AG04450 (cell line): ENCODE measurements at regions not wholly inside any gene's neighbourhood (a gene's known extent, or its start where the extent isn't known, plus 50 kb on each side); places are given as distances from the start of the nearest gene placed in this dataset.

Experiments used
- CTCF ChIA-PET: fragments of 300-600, 350-600 bp; formaldehyde crosslinking; extraction: SDS; loops from one replicate; lab custom pipeline; 2022; ENCODE audit warnings: antibody characterized with exemption, inconsistent platforms; lab: Charles Lee
- POLR2A ChIA-PET: fragments of 350-600 bp; formaldehyde crosslinking; extraction: SDS; loops from one replicate; lab custom pipeline; 2021; ENCODE audit warnings: antibody characterized with exemption, inconsistent platforms; lab: Yijun Ruan, JAX
- DNase-seq: peaks from one replicate; pipeline ENCODE4 v3.0.0-alpha.2; 2011; ENCODE audit warnings: low read depth, low spot score
- H3K27ac ChIP-seq: one replicate; pipeline ENCODE4 v1.5.1; 2012; ENCODE audit warnings: low read depth, low read length, control low read depth
- H3K27me3 ChIP-seq: one replicate; pipeline ENCODE4 v1.6.0; 2012; ENCODE audit warnings: low read length; ENCODE audit not compliant: control insufficient read depth, insufficient read depth
- H3K4me3 ChIP-seq: 2 replicates; pipeline ENCODE4 v1.5.1; 2011; ENCODE audit warnings: mild to moderate bottlenecking, low read depth, low read length, control low read depth
- H3K9me3 ChIP-seq: 2 replicates; pipeline ENCODE4 v1.5.1; 2012; ENCODE audit warnings: low read length; ENCODE audit not compliant: control insufficient read depth, insufficient read depth
- CTCF ChIP-seq: IDR thresholded peaks from 2 replicates; pipeline ENCODE4 v1.5.1; 2011; ENCODE audit warnings: low read depth, low read length, control low read depth, inconsistent platforms

- Histone ChIP-seq H3K4me3 (no peak overlapping the region), H3K27me3 (no peaks in the 10 kb centered on the region), H3K27ac (no peak overlapping the region), H3K9me3 (no peaks in the 10 kb centered on the region)
- CTCF ChIA-PET: interaction anchor here (0.6 to 1.3 kb wide), 2 partner anchors 14 to 659 kb away, joined by 3 to 6 read pairs; no protein-coding TSS in a partner anchor
- no peak for DNase-seq
- TF ChIP-seq CTCF: no peak
- POLR2A ChIA-PET: no interaction called here
Measured at GRCh38 chr5:92504346-92504745, 1076.7 kb downstream of the NR2F1-AS1 start.

- no peak overlapping the region for H3K27ac ChIP-seq
- no peak for DNase-seq
- no peaks in the 10 kb centered on the region for H3K27me3 ChIP-seq
- ChIA-PET POLR2A (interaction anchor here (0.5 kb wide), 1 partner anchor 1577 kb away, joined by 7 read pairs; no protein-coding TSS in a partner anchor), CTCF (no interaction called here)
- H3K4me3 ChIP-seq: no peak overlapping the region
- TF ChIP-seq CTCF: no peak
- H3K9me3 ChIP-seq: no peaks in the 10 kb centered on the region
Measured at GRCh38 chr5:92500752-92501151, 1080.3 kb downstream of the NR2F1-AS1 start.

GRCh38 chr5:92496545-92496944, 1084.5 kb downstream of the NR2F1-AS1 start:
- ChIA-PET CTCF (no interaction called here), POLR2A (no interaction called here)
- Histone ChIP-seq H3K27ac (no peak overlapping the region), H3K9me3 (no peaks in the 10 kb centered on the region), H3K27me3 (no peaks in the 10 kb centered on the region), H3K4me3 (no peak overlapping the region)
- TF ChIP-seq CTCF: no peak
- no peak for DNase-seq

- H3K9me3 ChIP-seq: no peaks in the 10 kb centered on the region
- no peaks in the 10 kb centered on the region for H3K27me3 ChIP-seq
- no peak for TF ChIP-seq CTCF
- CTCF ChIA-PET: no interaction called here
- no peak for DNase-seq
- POLR2A ChIA-PET: no interaction called here
- H3K4me3 ChIP-seq: no peak overlapping the region
- no peak overlapping the region for H3K27ac ChIP-seq
Measured at GRCh38 chr5:92494508-92494907, 1086.5 kb downstream of the NR2F1-AS1 start.

GRCh38 chr5:92492908-92493307, 1088.1 kb downstream of the NR2F1-AS1 start:
- Histone ChIP-seq H3K27ac (no peak overlapping the region), H3K4me3 (no peak overlapping the region), H3K27me3 (no peaks in the 10 kb centered on the region), H3K9me3 (no peaks in the 10 kb centered on the region)
- ChIA-PET CTCF (interaction anchor here (1.3 kb wide), 1 partner anchor 25 kb away, joined by 4 read pairs; no protein-coding TSS in a partner anchor), POLR2A (no interaction called here)
- DNase-seq: no peak
- TF ChIP-seq CTCF: no peak
